Body of pancreas (tissue), 4 donors: ENCODE measurements at regions not wholly inside any gene's neighbourhood (a gene's known extent, or its start where the extent isn't known, plus 50 kb on each side); places are given as distances from the start of the nearest gene placed in this dataset.

Source experiments
- POLR2A ChIP-seq, 3 donors: fragments of 450-650 bp; IDR thresholded peaks; one replicate each; pipeline ENCODE4 v1.6.1; 2016; ENCODE audit warnings: antibody characterized with exemption in 3 of 3, mild to moderate bottlenecking in 2 of 3
- TF ChIP-seq, protein P1 (sequence below), 7 experiments: fragments of 450-650 bp in 4 of 7; fragments of 200-600 bp in 3 of 7; sonication (generic) in 3 of 7; IDR thresholded peaks; one replicate each; pipeline ENCODE4 v1.5.1; 2016 to 2019; ENCODE audit warnings: antibody characterized with exemption in 7 of 7

DNA sequence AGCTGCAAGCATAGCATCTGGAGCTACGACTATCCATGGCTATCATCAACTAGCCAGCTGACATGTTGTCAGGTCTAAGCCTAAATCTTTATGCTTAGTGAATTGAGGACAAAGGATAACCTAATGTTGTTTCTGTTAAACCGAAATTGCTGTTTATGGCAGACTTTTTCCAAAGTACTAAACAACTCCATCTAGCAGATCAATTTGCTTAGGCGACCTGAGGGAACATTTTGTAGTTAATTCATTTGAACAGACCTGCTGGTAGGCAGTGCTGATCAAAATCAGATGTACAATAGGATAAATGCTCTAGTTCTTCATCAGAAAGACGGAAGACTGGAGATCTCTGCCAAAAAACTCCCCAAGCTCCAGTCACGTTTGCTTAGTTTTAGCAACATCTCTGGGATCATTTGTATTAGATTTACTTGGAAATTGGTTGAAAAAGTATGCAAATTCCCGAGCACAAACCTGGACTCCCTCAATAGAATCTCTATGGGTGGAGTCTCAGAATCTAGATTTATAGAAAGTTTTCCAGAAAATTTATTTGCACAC, 301.6 kb upstream of the NRP1 start:
- TF ChIP-seq, protein P1, sequence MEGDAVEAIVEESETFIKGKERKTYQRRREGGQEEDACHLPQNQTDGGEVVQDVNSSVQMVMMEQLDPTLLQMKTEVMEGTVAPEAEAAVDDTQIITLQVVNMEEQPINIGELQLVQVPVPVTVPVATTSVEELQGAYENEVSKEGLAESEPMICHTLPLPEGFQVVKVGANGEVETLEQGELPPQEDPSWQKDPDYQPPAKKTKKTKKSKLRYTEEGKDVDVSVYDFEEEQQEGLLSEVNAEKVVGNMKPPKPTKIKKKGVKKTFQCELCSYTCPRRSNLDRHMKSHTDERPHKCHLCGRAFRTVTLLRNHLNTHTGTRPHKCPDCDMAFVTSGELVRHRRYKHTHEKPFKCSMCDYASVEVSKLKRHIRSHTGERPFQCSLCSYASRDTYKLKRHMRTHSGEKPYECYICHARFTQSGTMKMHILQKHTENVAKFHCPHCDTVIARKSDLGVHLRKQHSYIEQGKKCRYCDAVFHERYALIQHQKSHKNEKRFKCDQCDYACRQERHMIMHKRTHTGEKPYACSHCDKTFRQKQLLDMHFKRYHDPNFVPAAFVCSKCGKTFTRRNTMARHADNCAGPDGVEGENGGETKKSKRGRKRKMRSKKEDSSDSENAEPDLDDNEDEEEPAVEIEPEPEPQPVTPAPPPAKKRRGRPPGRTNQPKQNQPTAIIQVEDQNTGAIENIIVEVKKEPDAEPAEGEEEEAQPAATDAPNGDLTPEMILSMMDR (IDR thresholded peaks at IDR 0.05) = no peak
- no peak for TF ChIP-seq POLR2A (IDR thresholded peaks at IDR 0.05)
